Lower leg skin (tissue), 4 donors: ENCODE measurements at regions not wholly inside any gene's neighbourhood (a gene's known extent, or its start where the extent isn't known, plus 50 kb on each side); places are given as distances from the start of the nearest gene placed in this dataset.

ENCODE experiments used
- DNase-seq, 2 donors: peaks; one replicate each; pipeline ENCODE4 v3.0.0-alpha.2; 2019; ENCODE audit warnings: low spot score in 2 of 2
- H3K4me3 ChIP-seq: fragments of 200-600 bp; sonication (generic); 2 replicates; pipeline ENCODE4 v1.5.1; 2017; ENCODE audit warnings: mild to moderate bottlenecking, low read depth; ENCODE audit not compliant: poor library complexity, severe bottlenecking
- CTCF ChIP-seq, 3 donors: fragments of 450-650 bp; IDR thresholded peaks; one replicate each; pipeline ENCODE4 v1.5.1; 2016; ENCODE audit warnings: antibody characterized with exemption in 3 of 3, mild to moderate bottlenecking in 3 of 3, moderate library complexity in 2 of 3
- POLR2A ChIP-seq, 2 donors: fragments of 450-650 bp; IDR thresholded peaks; one replicate each; pipeline ENCODE4 v1.6.1; 2016 to 2017; ENCODE audit warnings: antibody characterized with exemption in 2 of 2, mild to moderate bottlenecking in 1 of 2, moderate library complexity in 1 of 2
- WGBS, 2 donors: methylation state at CpG; one replicate each; pipeline ENCODE4 v1.1.5; 2018; 5-methylcytosine and 5-hydroxymethylcytosine counted together
- intact Hi-C: fragments of 100-400 bp; cut with DNase I; formaldehyde crosslinking; loops from one replicate; pipeline ENCODE4 v1.15.0; 2023; ENCODE audit warnings: low total_unique reads

GRCh38 chr4:83722730-83723269 lies 186.9 kb downstream of the GPAT3 start:
- no peak overlapping the region for H3K4me3 ChIP-seq
- intact Hi-C loops = loop anchor here (10.0 kb wide), 1 partner anchor 488 kb away; no protein-coding TSS in a partner anchor
- WGBS, 2 donors = 80 to 85% methylated on average over 5 of the region's 5 CpGs
- no peak for TF ChIP-seq CTCF (IDR thresholded peaks at IDR 0.05)
- TF ChIP-seq POLR2A (IDR thresholded peaks at IDR 0.05) = no peak
- no peak for DNase-seq

- H3K4me3 ChIP-seq = no peak overlapping the region
- TF ChIP-seq CTCF (IDR thresholded peaks at IDR 0.05) (no peak), POLR2A (IDR thresholded peaks at IDR 0.05) (no peak)
- intact Hi-C loops = no loop called here
- DNase-seq = no peak
Observed at GRCh38 chr4:83716874-83717273, 181.0 kb downstream of the GPAT3 start.

- intact Hi-C loops = loop anchor here (5.0 kb wide), 1 partner anchor 256 kb away; the partner anchor contains the start of genes HELQ and MRPS18C
- no peak for DNase-seq
- TF ChIP-seq CTCF (IDR thresholded peaks at IDR 0.05) (no peak), POLR2A (IDR thresholded peaks at IDR 0.05) (no peak)
- no peak overlapping the region for H3K4me3 ChIP-seq
Observed at GRCh38 chr4:83712890-83713289, 177.0 kb downstream of the GPAT3 start.

GRCh38 chr4:83709627-83710026 lies 173.7 kb downstream of the GPAT3 start:
- H3K4me3 ChIP-seq = no peak overlapping the region
- TF ChIP-seq CTCF (IDR thresholded peaks at IDR 0.05) (no peak), POLR2A (IDR thresholded peaks at IDR 0.05) (no peak)
- DNase-seq = no peak
- WGBS, 2 donors = 74 to 83% methylated on average over 7 of the region's 7 CpGs
- intact Hi-C loops = loop anchor here (5.0 kb wide), 1 partner anchor 252 kb away; the partner anchor contains the start of genes HELQ and MRPS18C

- no peak overlapping the region for H3K4me3 ChIP-seq
- no peak for DNase-seq
- intact Hi-C loops = no loop called here
- WGBS, 2 donors = 71 to 73% methylated on average over 6 of the region's 6 CpGs
- TF ChIP-seq CTCF (IDR thresholded peaks at IDR 0.05) (no peak), POLR2A (IDR thresholded peaks at IDR 0.05) (no peak)
Observed at GRCh38 chr4:83708500-83709175, 172.7 kb downstream of the GPAT3 start.

- intact Hi-C loops = no loop called here
- 88 to 93% methylated on average over 2 of the region's 2 CpGs for WGBS, 2 donors
- no peak for TF ChIP-seq CTCF (IDR thresholded peaks at IDR 0.05)
- no peak for DNase-seq
- no peak overlapping the region for H3K4me3 ChIP-seq
Observed at GRCh38 chr4:83704786-83705185, 168.9 kb downstream of the GPAT3 start.
